HL-60 (cell line): ENCODE measurements at regions not wholly inside any gene's neighbourhood (a gene's known extent, or its start where the extent isn't known, plus 50 kb on each side); places are given as distances from the start of the nearest gene placed in this dataset.

Source experiments
- DNase-seq, 2 experiments: peaks; one replicate each; pipeline ENCODE4 v3.0.0-alpha.2; 2010 to 2020; ENCODE audit warnings: low read depth in 1 of 2, low spot score in 1 of 2
- H3K27ac ChIP-seq: fragments of 250-450 bp; sonication (Bioruptor Pico); replicated peaks from 2 replicates; pipeline ENCODE4 v1.5.1; 2020; ENCODE audit warnings: mild to moderate bottlenecking, moderate library complexity
- H3K27me3 ChIP-seq: fragments of 250-450 bp; sonication (Bioruptor Pico); 2 replicates; pipeline ENCODE4 v1.5.1; 2021; ENCODE audit warnings: mild to moderate bottlenecking, moderate library complexity; ENCODE audit not compliant: insufficient read depth, poor library complexity, severe bottlenecking
- H3K4me3 ChIP-seq: replicated peaks from 2 replicates; pipeline ENCODE4 v1.5.1; 2011; ENCODE audit warnings: mild to moderate bottlenecking, control low read depth, low read length; ENCODE audit not compliant: insufficient read depth
- CTCF ChIP-seq: IDR thresholded peaks from one replicate; pipeline ENCODE4 v1.5.1; 2011; ENCODE audit warnings: low read length, control low read depth, inconsistent platforms; ENCODE audit not compliant: insufficient read depth
- GABPA ChIP-seq: IDR thresholded peaks from 2 replicates; pipeline ENCODE4 v1.6.1; 2012; ENCODE audit warnings: low read depth
- POLR2AphosphoS5 ChIP-seq: IDR thresholded peaks from 2 replicates; pipeline ENCODE4 v1.6.1; 2012; ENCODE audit warnings: low read depth
- REST ChIP-seq: IDR thresholded peaks from 2 replicates; pipeline ENCODE4 v1.6.1; 2012; ENCODE audit warnings: low read depth; ENCODE audit not compliant: insufficient replicate concordance
- SPI1 ChIP-seq: IDR thresholded peaks from 2 replicates; pipeline ENCODE4 v1.6.1; 2012; ENCODE audit warnings: low read depth, mild to moderate bottlenecking, borderline replicate concordance

GRCh38 chr2:100767224-100767653 is 52.7 kb upstream of the NPAS2 start:
- DNase-seq: no peak
- H3K27me3 ChIP-seq: peaks cover 2% of the 10 kb centered on the region
- H3K27ac ChIP-seq: no peak overlapping the region
- TF ChIP-seq REST (no peak), POLR2AphosphoS5 (no peak), GABPA (no peak), CTCF (no peak), SPI1 (no peak)
- H3K4me3 ChIP-seq: no peak overlapping the region

- H3K4me3 ChIP-seq: no peak overlapping the region
- peaks cover 6% of the 10 kb centered on the region for H3K27me3 ChIP-seq
- TF ChIP-seq REST (no peak), GABPA (no peak), CTCF (no peak), POLR2AphosphoS5 (no peak), SPI1 (no peak)
- no peak overlapping the region for H3K27ac ChIP-seq
- DNase-seq: no peak
These were observed 51.8 kb upstream of the NPAS2 start for GRCh38 chr2:100767810-100768806.
